T47D (cell line): ENCODE measurements at regions not wholly inside any gene's neighbourhood (a gene's known extent, or its start where the extent isn't known, plus 50 kb on each side); places are given as distances from the start of the nearest gene placed in this dataset.

Experiments
- DNase-seq, 2 experiments: peaks; one replicate each; pipeline versions ENCODE4 v3.0.0 to v3.0.0-alpha.2; 2011 to 2012; ENCODE audit warnings: low read depth in 1 of 2, low spot score in 1 of 2
- JUND ChIP-seq: IDR thresholded peaks from 2 replicates; pipeline ENCODE4 v1.6.1; 2012; ENCODE audit warnings: low read depth
- in situ Hi-C: cut with HindIII; loops from 2 replicates; pipeline ENCODE4 v1.10.0; 2016; ENCODE audit warnings: low sequenced_read_pairs, low pct_unique_long_range_greater_than_20kb

- DNase-seq: no peak
- no peak for TF ChIP-seq JUND
- in situ Hi-C loops: no loop called here
These were observed 91.7 kb upstream of the KDR start for GRCh38 chr4:55216863-55217635.

GRCh38 chr4:55218041-55218440, 92.6 kb upstream of the KDR start:
- no peak for DNase-seq
- in situ Hi-C loops: no loop called here

GRCh38 chr4:55237839-55238238, 108.2 kb upstream of the SRD5A3 start:
- TF ChIP-seq JUND: no peak
- in situ Hi-C loops: no loop called here
- peak in 1 of 2 experiments; percentile 1 for DNase-seq

More at GRCh38 chr4:55218041-55218440, 92.6 kb upstream of the KDR start:
- no peak for TF ChIP-seq JUND

- TF ChIP-seq JUND: no peak
- no peak for DNase-seq
- in situ Hi-C loops: no loop called here
These were observed 107.6 kb upstream of the SRD5A3 start for GRCh38 chr4:55238407-55238806.

- in situ Hi-C loops: no loop called here
- TF ChIP-seq JUND: no peak
- no peak for DNase-seq
These were observed 104.6 kb upstream of the SRD5A3 start for GRCh38 chr4:55241461-55241860.

- in situ Hi-C loops: no loop called here
- no peak for DNase-seq
- no peak for TF ChIP-seq JUND
These were observed 103.5 kb upstream of the SRD5A3 start for GRCh38 chr4:55242506-55242905.

GRCh38 chr4:55247521-55247920, 98.5 kb upstream of the SRD5A3 start:
- in situ Hi-C loops: no loop called here
- DNase-seq: no peak
- TF ChIP-seq JUND: no peak

- TF ChIP-seq JUND: no peak
- no peak for DNase-seq
- in situ Hi-C loops: no loop called here
These were observed 97.3 kb upstream of the SRD5A3 start for GRCh38 chr4:55248756-55249155.

- in situ Hi-C loops: no loop called here
- DNase-seq: no peak
These were observed 96.6 kb upstream of the SRD5A3 start for GRCh38 chr4:55249476-55249875.

GRCh38 chr4:55251342-55251741, 94.7 kb upstream of the SRD5A3 start:
- no peak for DNase-seq
- no peak for TF ChIP-seq JUND
- in situ Hi-C loops: no loop called here

More at GRCh38 chr4:55249476-55249875, 96.6 kb upstream of the SRD5A3 start:
- no peak for TF ChIP-seq JUND

- no peak for TF ChIP-seq JUND
- in situ Hi-C loops: no loop called here
- DNase-seq: no peak
These were observed 94.1 kb upstream of the SRD5A3 start for GRCh38 chr4:55251896-55252295.

- no peak for DNase-seq
- in situ Hi-C loops: no loop called here
- TF ChIP-seq JUND: no peak
These were observed 92.0 kb upstream of the SRD5A3 start for GRCh38 chr4:55253948-55254593.

GRCh38 chr4:55255179-55255578, 90.9 kb upstream of the SRD5A3 start:
- in situ Hi-C loops: no loop called here
- no peak for TF ChIP-seq JUND
- no peak for DNase-seq

GRCh38 chr4:55256787-55257186, 89.3 kb upstream of the SRD5A3 start:
- in situ Hi-C loops: no loop called here
- DNase-seq: no peak
- TF ChIP-seq JUND: no peak
